Skeletal muscle satellite cell (primary cell): ENCODE measurements at regions not wholly inside any gene's neighbourhood (a gene's known extent, or its start where the extent isn't known, plus 50 kb on each side); places are given as distances from the start of the nearest gene placed in this dataset. TPM values are rescaled to one million over a fixed set of nuclear protein-coding genes. Genes with fewer than 3 reads are reported as not detected.
A peak's percentile ranks its signal among the peaks of the same experiment; 100 is the strongest.

Experiments used
- H3K27me3 ChIP-seq: 2 replicates; pipeline ENCODE4 v1.7.0; 2013; ENCODE audit warnings: low read length; ENCODE audit not compliant: control insufficient read depth, insufficient read depth
- H3K36me3 ChIP-seq: 2 replicates; pipeline ENCODE4 v1.7.0; 2013; ENCODE audit warnings: mild to moderate bottlenecking, control low read depth, low read length; ENCODE audit not compliant: insufficient read depth
- H3K4me1 ChIP-seq: 2 replicates; pipeline ENCODE4 v1.7.0; 2013; ENCODE audit warnings: low read length; ENCODE audit not compliant: control insufficient read depth, insufficient read depth
- H3K4me2 ChIP-seq: 2 replicates; pipeline ENCODE4 v1.7.0; 2013; ENCODE audit warnings: mild to moderate bottlenecking, low read length
- H3K4me3 ChIP-seq: 2 replicates; pipeline ENCODE4 v1.7.0; 2013; ENCODE audit warnings: low read length
- H3K9ac ChIP-seq: 2 replicates; pipeline ENCODE4 v1.7.0; 2013; ENCODE audit warnings: mild to moderate bottlenecking, low read depth, low read length, moderate library complexity
- H3K9me3 ChIP-seq: replicated peaks from 2 replicates; pipeline ENCODE4 v1.7.0; 2013; ENCODE audit warnings: mild to moderate bottlenecking, control low read depth, low read length
- small RNA-seq: library from RNA; depleted of rRNA; stranded (forward); fragments of <200 nt; gene quantifications from one replicate; pipeline ENCODE3, GENCODE V24; 2012

DNA sequence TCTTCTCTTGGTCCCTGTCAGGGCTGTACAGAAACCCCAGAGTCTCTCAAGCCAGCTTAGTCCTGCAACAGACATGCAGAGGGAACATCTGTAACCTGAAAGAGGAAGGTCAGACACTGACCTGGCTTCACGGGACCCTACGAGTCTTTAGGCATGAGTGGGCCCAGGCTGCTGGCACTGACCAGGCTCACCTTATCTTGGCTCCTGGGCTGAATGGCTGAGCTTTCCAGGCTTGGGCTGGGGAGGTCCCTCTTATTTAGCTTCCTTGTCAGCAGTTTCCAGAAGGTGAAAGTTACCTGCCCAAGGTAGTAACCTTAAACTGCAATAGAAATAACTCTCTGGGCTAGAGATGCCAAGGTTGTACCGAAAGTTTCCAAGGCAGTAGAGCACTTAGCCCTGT lies 58.4 kb upstream of the FUT8 start:
- peaks cover 13% of the 10 kb centered on the region for H3K4me1 ChIP-seq
- H3K9ac ChIP-seq, result no peak overlapping the region
- no peaks in the 10 kb centered on the region for H3K36me3 ChIP-seq
- H3K9me3 ChIP-seq, result no peaks in the 10 kb centered on the region
- H3K27me3 ChIP-seq, result no peaks in the 10 kb centered on the region
- no peak overlapping the region for H3K4me3 ChIP-seq
- H3K4me2 ChIP-seq, result no peak overlapping the region

DNA sequence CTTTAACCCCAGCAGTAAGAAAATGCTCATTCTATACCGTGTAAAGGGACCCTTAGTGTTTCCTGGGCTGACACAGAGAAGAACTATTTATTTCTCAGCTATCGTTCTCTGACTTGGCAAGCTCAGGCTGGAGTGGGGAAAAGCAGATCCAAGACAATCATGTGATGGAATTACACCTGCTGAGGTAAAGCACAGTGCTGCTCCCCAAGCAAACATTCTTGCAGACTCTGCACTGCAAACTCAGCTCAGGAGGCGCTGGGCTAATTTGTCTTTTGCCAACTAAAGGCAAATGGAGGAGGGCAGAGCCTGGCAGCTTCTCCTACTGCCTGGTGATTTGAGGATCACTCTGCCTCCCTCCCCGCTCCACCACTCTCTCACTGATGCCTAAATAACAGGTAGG lies 57.8 kb upstream of the FUT8 start:
- Histone ChIP-seq H3K4me2 (no peak overlapping the region), H3K27me3 (no peaks in the 10 kb centered on the region), H3K4me3 (no peak overlapping the region), H3K9ac (no peak overlapping the region), H3K36me3 (no peaks in the 10 kb centered on the region), H3K4me1 (peaks cover 13% of the 10 kb centered on the region), H3K9me3 (no peaks in the 10 kb centered on the region)

DNA sequence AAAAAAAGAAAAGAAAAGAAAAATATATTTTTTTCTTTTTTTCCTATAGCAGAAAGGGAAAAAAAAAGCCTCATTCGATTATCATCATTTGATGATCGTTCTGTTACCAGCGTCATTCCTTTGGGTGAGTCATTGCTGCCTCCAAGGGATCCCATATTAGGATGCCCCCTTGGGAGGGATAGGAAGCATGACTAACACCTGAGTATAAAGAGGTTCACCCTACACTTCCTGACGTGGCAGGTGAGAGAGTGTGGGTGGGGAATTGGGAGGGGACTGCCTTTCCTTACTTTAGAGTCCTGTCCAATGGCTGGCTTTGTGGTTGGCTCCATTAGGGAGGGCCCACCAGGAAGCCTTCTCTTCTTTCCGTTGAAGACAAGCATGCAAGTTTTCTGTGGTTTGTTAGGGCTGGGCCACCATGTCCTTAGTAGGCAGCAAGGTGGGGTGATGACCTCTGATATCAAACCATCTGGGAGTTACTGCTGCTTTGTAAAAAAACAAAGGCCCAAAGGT lies 56.1 kb upstream of the FUT8 start:
- no peaks in the 10 kb centered on the region for H3K9me3 ChIP-seq
- H3K4me2 ChIP-seq, result no peak overlapping the region
- H3K4me1 ChIP-seq, result peaks cover 13% of the 10 kb centered on the region
- no peak overlapping the region for H3K9ac ChIP-seq
- no peaks in the 10 kb centered on the region for H3K36me3 ChIP-seq
- H3K4me3 ChIP-seq, result no peak overlapping the region
- H3K27me3 ChIP-seq, result no peaks in the 10 kb centered on the region

DNA sequence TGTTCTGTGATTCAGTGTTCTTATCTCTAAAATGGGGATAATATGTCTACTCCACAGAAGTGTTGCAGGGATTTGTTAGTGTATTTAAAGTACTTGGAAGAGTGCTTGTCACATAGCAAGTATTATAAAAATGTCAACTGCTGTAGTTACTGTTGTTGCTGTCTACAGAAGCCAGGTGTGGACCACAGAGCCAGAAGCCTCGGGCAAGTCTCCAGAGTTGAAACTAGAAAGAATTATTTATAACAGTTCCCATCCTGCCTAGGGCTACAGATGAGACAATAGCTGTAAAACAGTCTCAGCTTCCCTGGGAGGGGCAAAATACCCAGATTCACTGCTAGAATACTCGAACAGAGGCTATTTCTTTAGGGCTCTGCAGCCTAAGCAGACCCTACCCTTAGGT lies 55.4 kb upstream of the FUT8 start:
- no peaks in the 10 kb centered on the region for H3K27me3 ChIP-seq
- no peak overlapping the region for H3K9ac ChIP-seq
- no peak overlapping the region for H3K4me2 ChIP-seq
- no peaks in the 10 kb centered on the region for H3K9me3 ChIP-seq
- no peak overlapping the region for H3K4me3 ChIP-seq
- H3K4me1 ChIP-seq, result peaks cover 15% of the 10 kb centered on the region
- no peaks in the 10 kb centered on the region for H3K36me3 ChIP-seq

DNA sequence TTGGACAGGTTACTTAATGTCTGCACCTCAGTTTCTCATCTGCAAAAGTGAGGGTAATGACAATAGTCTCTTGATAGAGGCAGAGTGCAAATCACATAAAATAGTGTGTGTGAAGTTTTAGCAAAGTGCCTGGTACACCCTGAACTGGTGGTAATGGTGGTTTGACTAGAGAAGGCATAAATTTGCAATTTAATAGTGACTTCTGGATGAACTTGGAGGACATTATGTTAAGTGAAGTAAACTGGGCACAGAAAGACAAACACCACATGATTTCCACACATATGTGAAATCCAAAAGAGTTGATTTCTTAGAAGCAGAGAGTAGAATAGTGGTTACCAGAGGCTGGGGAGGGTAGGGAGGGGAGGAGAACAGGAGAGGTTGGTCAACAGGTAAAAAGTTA lies 54.8 kb upstream of the FUT8 start:
- H3K4me1 ChIP-seq, result peaks cover 18% of the 10 kb centered on the region
- H3K4me3 ChIP-seq, result no peak overlapping the region
- H3K9ac ChIP-seq, result no peak overlapping the region
- no peaks in the 10 kb centered on the region for H3K27me3 ChIP-seq
- H3K4me2 ChIP-seq, result no peak overlapping the region
- H3K36me3 ChIP-seq, result no peaks in the 10 kb centered on the region
- H3K9me3 ChIP-seq, result no peaks in the 10 kb centered on the region

DNA sequence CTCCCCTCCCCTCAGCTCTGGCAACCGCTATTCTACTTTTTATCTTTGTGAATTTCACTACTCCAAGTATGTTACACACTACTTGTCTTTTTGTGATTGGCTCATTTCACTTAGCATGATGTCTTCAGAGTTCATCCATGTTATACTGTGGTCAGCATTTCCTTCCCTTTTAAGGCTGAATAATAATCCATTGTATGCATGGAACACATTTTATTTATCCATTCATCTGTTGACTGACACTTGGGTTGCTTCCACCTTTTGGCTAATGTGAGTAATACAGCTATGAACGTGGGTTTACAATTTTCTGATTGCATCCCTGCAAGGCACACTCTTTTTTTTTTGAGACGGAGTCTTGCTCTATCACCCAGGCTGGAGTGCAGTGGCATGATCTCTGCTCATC lies 53.0 kb upstream of the FUT8 start:
- Histone ChIP-seq H3K4me3 (no peak overlapping the region), H3K4me2 (no peak overlapping the region), H3K4me1 (peaks cover 13% of the 10 kb centered on the region), H3K36me3 (no peaks in the 10 kb centered on the region), H3K9ac (no peak overlapping the region), H3K9me3 (no peaks in the 10 kb centered on the region), H3K27me3 (no peaks in the 10 kb centered on the region)

DNA sequence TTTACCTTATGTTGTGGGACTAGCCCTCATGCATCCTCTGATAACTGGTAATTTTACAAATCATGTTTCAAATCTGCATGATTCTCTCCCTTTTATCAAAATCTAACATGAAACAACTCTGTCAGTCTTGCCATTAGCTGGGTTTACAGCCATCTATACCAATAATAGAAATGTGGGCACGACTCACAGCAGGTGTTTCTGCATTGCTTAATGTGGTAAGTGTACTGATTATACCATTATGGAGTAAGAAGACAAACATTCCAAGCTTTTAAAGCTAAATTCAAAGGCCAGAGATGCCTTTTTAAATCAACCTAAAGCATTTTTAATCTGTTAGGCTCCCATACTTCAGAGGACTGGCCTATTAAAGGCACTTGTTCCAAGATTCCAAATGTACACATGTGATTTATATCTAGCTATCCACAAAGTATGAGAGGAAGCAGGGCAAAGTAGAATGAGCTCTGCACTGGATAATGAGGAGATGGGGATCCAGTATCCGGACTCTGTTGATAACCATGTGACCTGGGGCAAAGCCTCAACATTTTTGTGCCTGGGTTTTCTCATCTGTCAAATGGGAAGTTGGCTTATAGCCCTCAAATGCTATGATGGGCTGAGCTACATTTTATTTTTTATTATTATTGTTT lies 52.3 kb upstream of the FUT8 start:
- H3K9me3 ChIP-seq, result no peaks in the 10 kb centered on the region
- no peak overlapping the region for H3K9ac ChIP-seq
- no peaks in the 10 kb centered on the region for H3K27me3 ChIP-seq
- no peak overlapping the region for H3K4me3 ChIP-seq
- H3K36me3 ChIP-seq, result no peaks in the 10 kb centered on the region
- no peak overlapping the region for H3K4me2 ChIP-seq
- peaks cover 13% of the 10 kb centered on the region for H3K4me1 ChIP-seq

DNA sequence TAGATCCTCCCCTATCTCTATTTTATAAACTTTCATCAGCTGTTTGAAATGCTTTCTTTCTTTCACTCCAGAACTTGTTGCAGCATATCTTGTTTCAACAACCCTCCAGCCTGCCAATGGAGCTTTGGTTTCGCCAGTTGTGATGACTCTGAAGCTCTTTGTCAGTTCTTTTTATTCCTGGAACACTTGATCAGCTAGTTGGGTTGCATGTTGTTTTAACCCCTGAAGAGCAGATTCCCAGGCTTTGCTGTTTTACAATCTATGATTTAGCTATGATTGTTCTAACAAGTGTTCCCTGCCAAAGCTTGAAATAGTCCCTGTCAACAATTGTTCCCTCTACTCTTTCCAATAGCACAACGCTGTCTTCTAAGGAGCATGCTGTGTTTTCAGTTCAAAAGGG lies 50.6 kb upstream of the FUT8 start:
- peaks cover 5% of the 10 kb centered on the region for H3K4me1 ChIP-seq
- H3K4me2 ChIP-seq, result peak overlapping the region; percentile 26
- no peaks in the 10 kb centered on the region for H3K9me3 ChIP-seq
- H3K36me3 ChIP-seq, result no peaks in the 10 kb centered on the region
- H3K27me3 ChIP-seq, result no peaks in the 10 kb centered on the region
- H3K4me3 ChIP-seq, result no peak overlapping the region
- no peak overlapping the region for H3K9ac ChIP-seq

Small RNAs in the stretch of these regions (small RNA-seq; reads per million reads assigned to genes)
- gene AL355076.1 (not detected), gene MIR4708 (not detected)
